ENCODE measurements at regions not wholly inside any gene's neighbourhood (a gene's known extent, or its start where the extent isn't known, plus 50 kb on each side); places are given as distances from the start of the nearest gene placed in this dataset.
"Not testable (repeated sequence)": the region's sequence is repeated elsewhere in the genome, so short reads cannot be mapped to it uniquely, and the experiment has no call there.

DNA sequence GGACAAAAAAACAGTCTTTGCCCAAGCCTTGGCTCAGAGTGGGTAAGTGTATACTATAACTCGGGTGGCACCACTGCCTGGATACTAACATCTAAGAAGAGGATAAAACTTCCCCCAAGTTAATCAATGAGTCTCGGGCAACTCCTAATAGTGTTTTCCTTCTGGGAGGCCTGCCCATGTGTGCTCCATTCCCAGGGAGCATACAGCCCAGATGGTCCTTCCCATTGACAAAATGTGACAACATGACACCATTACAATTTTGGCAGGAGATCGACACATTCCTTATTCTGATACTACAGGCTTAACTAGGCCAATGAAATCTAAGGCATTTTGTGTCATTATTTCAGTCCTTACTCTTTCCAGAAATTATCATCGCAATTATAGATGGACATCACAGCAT, 52.7 kb upstream of the CRIM1 start:
- WGBS, 2 experiments, result 90 to 95% methylated on average over 4 of the region's 4 CpGs
- no peak overlapping the region for H3K4me3 ChIP-seq (ENCODE audit: insufficient read depth, low read depth, low read length)
- no peaks in the 10 kb centered on the region for H3K27me3 ChIP-seq (ENCODE audit: control insufficient read depth, insufficient read depth, low read length, poor library complexity, severe bottlenecking)
- no peaks in the 10 kb centered on the region for H3K36me3 ChIP-seq (ENCODE audit: control insufficient read depth, insufficient read depth, low read length)
- no peaks in the 10 kb centered on the region for H3K9me3 ChIP-seq (ENCODE audit: control insufficient read depth, low read length)
- no peaks in the 10 kb centered on the region for H3K4me1 ChIP-seq (ENCODE audit: control insufficient read depth, insufficient read depth, low read length)
- H3K27ac ChIP-seq (ENCODE audit: insufficient read depth, low read depth, low read length, poor library complexity, severe bottlenecking), result no peak overlapping the region

DNA sequence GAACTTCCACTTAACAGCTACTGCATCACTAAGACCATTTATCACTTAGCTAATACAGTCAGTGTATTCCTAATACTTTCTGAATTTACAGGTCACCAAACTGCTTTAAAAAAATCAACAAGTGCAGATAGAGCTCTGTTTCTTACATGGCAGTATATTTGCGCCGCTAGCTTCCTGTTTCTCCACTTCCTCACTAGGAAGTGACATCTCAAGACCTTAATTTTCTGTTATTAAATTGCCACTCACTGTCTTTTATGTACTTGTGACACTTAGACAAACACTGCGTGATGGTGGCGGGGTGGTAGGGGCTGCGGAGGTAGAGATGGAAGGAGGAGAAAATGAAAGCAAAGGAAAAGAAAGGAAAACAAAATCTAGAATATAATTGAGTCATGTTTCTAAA, 53.7 kb upstream of the CRIM1 start:
- Histone ChIP-seq H3K9me3 (ENCODE audit: control insufficient read depth, low read length) (no peaks in the 10 kb centered on the region), H3K27me3 (ENCODE audit: control insufficient read depth, insufficient read depth, low read length, poor library complexity, severe bottlenecking) (no peaks in the 10 kb centered on the region), H3K4me3 (ENCODE audit: insufficient read depth, low read depth, low read length) (no peak overlapping the region), H3K27ac (ENCODE audit: insufficient read depth, low read depth, low read length, poor library complexity, severe bottlenecking) (no peak overlapping the region), H3K36me3 (ENCODE audit: control insufficient read depth, insufficient read depth, low read length) (no peaks in the 10 kb centered on the region), H3K4me1 (ENCODE audit: control insufficient read depth, insufficient read depth, low read length) (no peaks in the 10 kb centered on the region)
- 96 to 97% methylated on average over 5 of the region's 5 CpGs for WGBS, 2 experiments

DNA sequence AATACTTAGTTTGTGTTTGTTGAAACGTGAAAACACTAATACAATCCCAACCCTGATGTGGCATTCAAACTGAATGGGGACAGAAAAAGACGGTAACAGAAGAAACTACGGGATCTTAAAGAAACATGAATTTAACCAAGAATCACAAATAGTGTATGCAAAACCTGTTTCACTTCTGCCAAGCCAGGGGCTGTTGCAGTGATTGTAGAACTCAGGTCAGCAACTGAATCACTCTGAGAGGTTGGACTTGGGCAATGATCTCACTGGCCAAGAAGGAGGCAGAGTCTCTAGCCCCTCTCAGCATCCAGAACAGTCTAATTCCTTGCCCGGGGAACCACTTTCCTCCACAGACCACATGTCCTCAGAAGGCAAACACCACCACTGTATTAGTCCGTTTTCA, 54.9 kb upstream of the CRIM1 start:
- Histone ChIP-seq H3K4me1 (ENCODE audit: control insufficient read depth, insufficient read depth, low read length) (no peaks in the 10 kb centered on the region), H3K4me3 (ENCODE audit: insufficient read depth, low read depth, low read length) (no peak overlapping the region), H3K27ac (ENCODE audit: insufficient read depth, low read depth, low read length, poor library complexity, severe bottlenecking) (no peak overlapping the region), H3K27me3 (ENCODE audit: control insufficient read depth, insufficient read depth, low read length, poor library complexity, severe bottlenecking) (no peaks in the 10 kb centered on the region), H3K36me3 (ENCODE audit: control insufficient read depth, insufficient read depth, low read length) (no peaks in the 10 kb centered on the region), H3K9me3 (ENCODE audit: control insufficient read depth, low read length) (no peaks in the 10 kb centered on the region)
- 93 to 95% methylated on average over 5 of the region's 5 CpGs for WGBS, 2 experiments

DNA sequence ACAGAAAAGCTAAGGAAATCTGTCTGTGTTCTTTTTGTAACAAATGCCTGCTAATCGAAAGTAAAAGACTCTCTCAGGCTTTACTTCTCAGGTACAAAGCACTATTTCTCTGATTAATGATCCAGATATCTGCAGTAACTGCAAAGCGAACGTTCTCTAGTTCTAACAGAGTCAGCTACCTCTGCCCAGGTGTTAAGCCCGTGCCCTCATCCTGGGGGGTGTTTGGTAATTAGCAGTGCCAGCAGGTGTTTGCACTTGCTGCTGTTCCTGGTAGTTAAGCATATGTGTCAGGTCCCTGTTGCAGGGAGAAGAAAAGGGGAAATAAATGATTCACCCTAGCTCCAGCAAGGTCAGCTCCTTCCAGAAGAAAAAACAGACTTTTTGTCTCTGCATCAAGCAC, 58.8 kb upstream of the CRIM1 start:
- Histone ChIP-seq H3K4me3 (ENCODE audit: insufficient read depth, low read depth, low read length) (no peak overlapping the region), H3K36me3 (ENCODE audit: control insufficient read depth, insufficient read depth, low read length) (no peaks in the 10 kb centered on the region), H3K27ac (ENCODE audit: insufficient read depth, low read depth, low read length, poor library complexity, severe bottlenecking) (no peak overlapping the region), H3K27me3 (ENCODE audit: control insufficient read depth, insufficient read depth, low read length, poor library complexity, severe bottlenecking) (no peaks in the 10 kb centered on the region), H3K4me1 (ENCODE audit: control insufficient read depth, insufficient read depth, low read length) (no peaks in the 10 kb centered on the region), H3K9me3 (ENCODE audit: control insufficient read depth, low read length) (no peaks in the 10 kb centered on the region)
- 44 to 54% methylated on average over 4 of the region's 4 CpGs for WGBS, 2 experiments

- Histone ChIP-seq H3K4me1 (ENCODE audit: control insufficient read depth, insufficient read depth, low read length) (no peaks in the 10 kb centered on the region), H3K4me3 (ENCODE audit: insufficient read depth, low read depth, low read length) (no peak overlapping the region), H3K9me3 (ENCODE audit: control insufficient read depth, low read length) (no peaks in the 10 kb centered on the region), H3K27ac (ENCODE audit: insufficient read depth, low read depth, low read length, poor library complexity, severe bottlenecking) (no peak overlapping the region), H3K36me3 (ENCODE audit: control insufficient read depth, insufficient read depth, low read length) (no peaks in the 10 kb centered on the region), H3K27me3 (ENCODE audit: control insufficient read depth, insufficient read depth, low read length, poor library complexity, severe bottlenecking) (no peaks in the 10 kb centered on the region)
- 88% methylated on average over 2 to 3 of the region's 3 CpGs for WGBS, 2 experiments
Measured at GRCh38 chr2:36294316-36294721, 61.3 kb upstream of the CRIM1 start.

DNA sequence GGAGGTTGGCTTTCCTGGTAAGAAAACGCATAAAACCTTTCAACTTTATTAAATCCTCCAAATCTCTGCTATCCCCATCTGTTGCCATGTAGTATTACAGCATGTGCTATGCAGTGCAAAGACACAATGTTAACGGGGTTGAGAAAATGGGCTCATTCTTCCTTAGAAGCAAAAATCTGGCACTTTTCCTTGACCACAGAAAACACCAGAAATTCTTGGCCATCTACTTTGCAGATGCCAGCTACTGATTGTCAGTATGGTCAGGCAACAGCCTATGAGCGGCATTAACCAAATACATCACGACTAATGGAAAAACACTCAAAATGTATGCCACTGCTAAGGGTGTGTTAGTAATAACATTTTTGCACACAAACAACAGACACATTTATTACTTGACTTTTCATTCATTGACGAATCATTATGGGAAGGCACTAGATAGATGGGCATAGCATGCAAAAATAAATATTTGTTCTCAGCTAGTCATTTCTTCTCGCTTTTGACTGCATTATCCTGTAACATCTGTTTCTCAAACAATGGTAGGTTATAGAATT, 65.2 kb upstream of the CRIM1 start:
- Histone ChIP-seq H3K9me3 (ENCODE audit: control insufficient read depth, low read length) (no peaks in the 10 kb centered on the region), H3K4me3 (ENCODE audit: insufficient read depth, low read depth, low read length) (no peak overlapping the region), H3K27me3 (ENCODE audit: control insufficient read depth, insufficient read depth, low read length, poor library complexity, severe bottlenecking) (no peaks in the 10 kb centered on the region), H3K27ac (ENCODE audit: insufficient read depth, low read depth, low read length, poor library complexity, severe bottlenecking) (no peak overlapping the region), H3K4me1 (ENCODE audit: control insufficient read depth, insufficient read depth, low read length) (no peaks in the 10 kb centered on the region), H3K36me3 (ENCODE audit: control insufficient read depth, insufficient read depth, low read length) (no peaks in the 10 kb centered on the region)
- 95 to 100% methylated on average over 4 to 6 of the region's 6 CpGs for WGBS, 2 experiments

- Histone ChIP-seq H3K36me3 (ENCODE audit: control insufficient read depth, insufficient read depth, low read length) (no peaks in the 10 kb centered on the region), H3K27me3 (ENCODE audit: control insufficient read depth, insufficient read depth, low read length, poor library complexity, severe bottlenecking) (no peaks in the 10 kb centered on the region), H3K4me1 (ENCODE audit: control insufficient read depth, insufficient read depth, low read length) (no peaks in the 10 kb centered on the region), H3K9me3 (ENCODE audit: control insufficient read depth, low read length) (no peaks in the 10 kb centered on the region), H3K4me3 (ENCODE audit: insufficient read depth, low read depth, low read length) (no peak overlapping the region), H3K27ac (ENCODE audit: insufficient read depth, low read depth, low read length, poor library complexity, severe bottlenecking) (no peak overlapping the region)
- WGBS, 2 experiments, result 95 to 100% methylated on average over 1 of the region's 1 CpG
Measured at GRCh38 chr2:36289731-36290130, 65.8 kb upstream of the CRIM1 start.

DNA sequence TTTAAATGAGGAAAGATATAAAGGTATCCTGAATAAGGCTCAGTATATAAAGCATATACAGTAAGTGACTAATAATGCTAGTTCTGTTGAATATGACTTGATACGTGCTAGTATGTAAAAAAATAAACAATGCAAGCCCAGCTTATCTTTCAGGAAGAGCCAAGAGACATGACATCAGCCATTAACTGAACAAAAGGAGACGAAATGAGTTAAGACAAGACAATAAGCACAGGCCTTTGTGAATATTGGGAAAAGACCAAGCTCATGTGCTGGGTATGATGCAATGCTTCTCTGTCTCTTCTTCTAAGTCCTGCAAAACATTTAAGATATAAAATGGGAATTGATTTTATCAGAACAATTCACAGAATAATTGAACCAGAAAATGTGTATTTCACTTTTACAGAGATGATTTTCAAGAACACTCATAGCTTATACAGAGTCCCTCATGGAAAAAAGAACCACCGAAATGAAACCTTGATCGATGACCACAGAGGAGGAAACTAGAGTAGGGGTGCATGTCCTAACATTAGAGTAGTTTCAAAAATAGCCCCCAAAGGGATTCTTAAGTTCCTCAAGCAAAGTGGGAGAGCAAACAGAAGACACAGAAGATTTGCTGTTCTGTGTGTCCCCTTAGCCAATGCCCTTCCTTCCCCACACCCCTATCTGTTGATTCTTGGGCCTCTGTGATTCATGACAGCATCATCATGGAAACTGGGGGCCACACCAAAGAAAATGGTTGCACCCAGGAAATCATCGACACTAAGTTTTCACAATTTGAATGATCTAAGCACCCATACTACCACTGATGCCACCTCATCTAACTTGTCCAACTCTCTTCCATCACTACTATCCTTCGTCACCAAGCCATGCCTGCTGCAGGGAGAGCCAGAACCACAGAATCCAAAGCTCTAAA, 68.0 kb upstream of the CRIM1 start:
- H3K4me3 ChIP-seq (ENCODE audit: insufficient read depth, low read depth, low read length), result no peak overlapping the region
- H3K9me3 ChIP-seq (ENCODE audit: control insufficient read depth, low read length), result no peaks in the 10 kb centered on the region
- WGBS, 2 experiments, result 93% methylated on average over 6 of the region's 6 CpGs
- no peaks in the 10 kb centered on the region for H3K27me3 ChIP-seq (ENCODE audit: control insufficient read depth, insufficient read depth, low read length, poor library complexity, severe bottlenecking)
- no peak overlapping the region for H3K27ac ChIP-seq (ENCODE audit: insufficient read depth, low read depth, low read length, poor library complexity, severe bottlenecking)
- no peaks in the 10 kb centered on the region for H3K36me3 ChIP-seq (ENCODE audit: control insufficient read depth, insufficient read depth, low read length)
- no peaks in the 10 kb centered on the region for H3K4me1 ChIP-seq (ENCODE audit: control insufficient read depth, insufficient read depth, low read length)

- H3K9me3 ChIP-seq (ENCODE audit: control insufficient read depth, low read length); H3K36me3 ChIP-seq (ENCODE audit: control insufficient read depth, insufficient read depth, low read length); H3K27me3 ChIP-seq (ENCODE audit: control insufficient read depth, insufficient read depth, low read length, poor library complexity, severe bottlenecking); H3K4me1 ChIP-seq (ENCODE audit: control insufficient read depth, insufficient read depth, low read length); H3K4me3 ChIP-seq (ENCODE audit: insufficient read depth, low read depth, low read length); H3K27ac ChIP-seq (ENCODE audit: insufficient read depth, low read depth, low read length, poor library complexity, severe bottlenecking): not testable (repeated sequence)
- WGBS, 2 experiments, result 89 to 91% methylated on average over 7 of the region's 7 CpGs
Measured at GRCh38 chr2:36279506-36279905, 76.1 kb upstream of the CRIM1 start.

DNA sequence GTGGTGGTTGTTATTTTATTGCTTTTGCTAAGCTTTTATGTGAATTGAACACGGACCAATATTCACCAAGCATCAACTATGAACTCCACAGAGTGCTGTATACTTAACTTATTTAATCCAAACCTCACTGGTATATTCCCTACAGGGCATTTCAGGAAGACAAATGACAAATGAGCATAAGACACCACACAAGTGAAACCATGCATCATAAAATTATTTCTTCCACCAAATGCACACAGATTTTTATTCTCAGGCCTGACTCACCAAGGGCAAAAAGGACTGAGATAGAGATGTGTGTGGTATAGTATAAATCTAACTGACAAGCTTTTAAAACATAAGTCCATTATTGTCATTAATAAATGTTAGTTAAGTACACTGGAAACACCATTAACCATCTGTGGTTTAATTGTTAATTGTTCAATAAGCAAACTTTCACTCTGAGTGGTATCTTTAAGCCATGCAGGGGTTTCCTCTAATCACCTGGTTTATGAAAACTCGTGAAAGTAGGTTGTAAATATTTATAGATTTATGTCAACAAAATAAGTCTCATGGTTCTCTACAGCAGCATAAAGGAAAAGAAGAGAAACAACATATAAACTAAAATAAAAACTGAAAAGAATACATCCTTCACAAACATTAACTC, 77.6 kb upstream of the CRIM1 start:
- Histone ChIP-seq H3K27me3 (ENCODE audit: control insufficient read depth, insufficient read depth, low read length, poor library complexity, severe bottlenecking) (no peaks in the 10 kb centered on the region), H3K36me3 (ENCODE audit: control insufficient read depth, insufficient read depth, low read length) (no peaks in the 10 kb centered on the region), H3K4me3 (ENCODE audit: insufficient read depth, low read depth, low read length) (no peak overlapping the region), H3K9me3 (ENCODE audit: control insufficient read depth, low read length) (no peaks in the 10 kb centered on the region), H3K27ac (ENCODE audit: insufficient read depth, low read depth, low read length, poor library complexity, severe bottlenecking) (no peak overlapping the region), H3K4me1 (ENCODE audit: control insufficient read depth, insufficient read depth, low read length) (no peaks in the 10 kb centered on the region)
- WGBS, 2 experiments, result 100% methylated on average over 1 to 2 of the region's 2 CpGs

All from ectodermal cell (in vitro differentiated cells).